Suprapubic skin (tissue), 4 donors: ENCODE measurements at regions not wholly inside any gene's neighbourhood (a gene's known extent, or its start where the extent isn't known, plus 50 kb on each side); places are given as distances from the start of the nearest gene placed in this dataset.

Source experiments
- DNase-seq, 2 donors: peaks; one replicate each; pipeline ENCODE4 v3.0.0-alpha.2; 2019; ENCODE audit warnings: low spot score in 2 of 2
- H3K27ac ChIP-seq: fragments of 200-600 bp; sonication (generic); one replicate; pipeline ENCODE4 v1.5.1; 2019
- H3K27me3 ChIP-seq: fragments of 200-600 bp; sonication (generic); one replicate; pipeline ENCODE4 v1.5.1; 2019
- H3K36me3 ChIP-seq: fragments of 200-600 bp; sonication (generic); one replicate; pipeline ENCODE4 v1.5.1; 2019
- H3K4me1 ChIP-seq: fragments of 200-600 bp; sonication (generic); one replicate; pipeline ENCODE4 v1.5.1; 2019
- H3K4me3 ChIP-seq: fragments of 200-600 bp; sonication (generic); one replicate; pipeline ENCODE4 v1.5.1; 2019; ENCODE audit warnings: mild to moderate bottlenecking
- H3K9me3 ChIP-seq: fragments of 200-600 bp; sonication (generic); one replicate; pipeline ENCODE4 v1.5.1; 2019
- EP300 ChIP-seq: sonication (generic); formaldehyde crosslinking; IDR thresholded peaks from one replicate; pipeline ENCODE4 v1.6.1; 2017; ENCODE audit warnings: antibody characterized with exemption
- POLR2A ChIP-seq, 2 donors: fragments of 450-650 bp; IDR thresholded peaks; one replicate each; pipeline ENCODE4 v1.6.1; 2017; ENCODE audit warnings: antibody characterized with exemption in 2 of 2, mild to moderate bottlenecking in 2 of 2, moderate library complexity in 2 of 2
- POLR2AphosphoS5 ChIP-seq, 3 donors: sonication (generic); formaldehyde crosslinking; IDR thresholded peaks; one replicate each; pipeline ENCODE4 v1.6.1; 2017; ENCODE audit warnings: antibody characterized with exemption in 3 of 3
- WGBS: methylation state at CpG from one replicate; pipeline ENCODE4 v1.1.5; 2018; 5-methylcytosine and 5-hydroxymethylcytosine counted together
- TF ChIP-seq, protein P1 (sequence below), 2 donors: fragments of 200-600 bp in 1 of 2; fragments of 450-650 bp in 1 of 2; sonication (generic) in 1 of 2; IDR thresholded peaks; one replicate each; pipeline ENCODE4 v1.5.1; 2016 to 2019; ENCODE audit warnings: antibody characterized with exemption in 2 of 2, mild to moderate bottlenecking in 1 of 2, moderate library complexity in 1 of 2

DNA sequence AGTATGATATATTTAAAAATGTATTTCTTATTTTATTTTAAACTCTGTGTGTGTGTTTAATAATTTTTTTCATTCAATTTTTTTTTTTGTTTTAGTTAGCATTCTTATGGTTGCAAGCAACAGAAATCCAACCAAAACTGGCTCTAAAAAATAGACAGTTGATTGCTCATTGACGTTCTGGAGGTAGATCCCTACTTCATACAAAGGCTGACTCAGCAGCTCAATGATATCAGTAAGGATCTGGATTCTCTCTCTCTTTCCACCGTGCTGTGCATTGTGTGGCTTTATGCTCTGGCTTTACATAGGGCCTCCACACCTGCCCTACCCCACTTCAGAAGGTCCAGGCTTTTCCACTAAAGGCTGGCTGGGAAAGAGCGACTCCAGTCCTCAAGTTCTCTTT is 117.8 kb downstream of the UCHL1 start:
- TF ChIP-seq POLR2AphosphoS5 (IDR thresholded peaks at IDR 0.05) (no peak), POLR2A (IDR thresholded peaks at IDR 0.05) (no peak), EP300 (no peak)
- TF ChIP-seq, protein P1, sequence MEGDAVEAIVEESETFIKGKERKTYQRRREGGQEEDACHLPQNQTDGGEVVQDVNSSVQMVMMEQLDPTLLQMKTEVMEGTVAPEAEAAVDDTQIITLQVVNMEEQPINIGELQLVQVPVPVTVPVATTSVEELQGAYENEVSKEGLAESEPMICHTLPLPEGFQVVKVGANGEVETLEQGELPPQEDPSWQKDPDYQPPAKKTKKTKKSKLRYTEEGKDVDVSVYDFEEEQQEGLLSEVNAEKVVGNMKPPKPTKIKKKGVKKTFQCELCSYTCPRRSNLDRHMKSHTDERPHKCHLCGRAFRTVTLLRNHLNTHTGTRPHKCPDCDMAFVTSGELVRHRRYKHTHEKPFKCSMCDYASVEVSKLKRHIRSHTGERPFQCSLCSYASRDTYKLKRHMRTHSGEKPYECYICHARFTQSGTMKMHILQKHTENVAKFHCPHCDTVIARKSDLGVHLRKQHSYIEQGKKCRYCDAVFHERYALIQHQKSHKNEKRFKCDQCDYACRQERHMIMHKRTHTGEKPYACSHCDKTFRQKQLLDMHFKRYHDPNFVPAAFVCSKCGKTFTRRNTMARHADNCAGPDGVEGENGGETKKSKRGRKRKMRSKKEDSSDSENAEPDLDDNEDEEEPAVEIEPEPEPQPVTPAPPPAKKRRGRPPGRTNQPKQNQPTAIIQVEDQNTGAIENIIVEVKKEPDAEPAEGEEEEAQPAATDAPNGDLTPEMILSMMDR (IDR thresholded peaks at IDR 0.05) = no peak
- WGBS = 35% methylated on average over 3 of the region's 3 CpGs
- Histone ChIP-seq H3K27ac (no peak overlapping the region), H3K36me3 (no peaks in the 10 kb centered on the region), H3K4me3 (no peak overlapping the region), H3K4me1 (peaks cover 21% of the 10 kb centered on the region), H3K9me3 (no peaks in the 10 kb centered on the region), H3K27me3 (no peaks in the 10 kb centered on the region)
- DNase-seq = no peak

DNA sequence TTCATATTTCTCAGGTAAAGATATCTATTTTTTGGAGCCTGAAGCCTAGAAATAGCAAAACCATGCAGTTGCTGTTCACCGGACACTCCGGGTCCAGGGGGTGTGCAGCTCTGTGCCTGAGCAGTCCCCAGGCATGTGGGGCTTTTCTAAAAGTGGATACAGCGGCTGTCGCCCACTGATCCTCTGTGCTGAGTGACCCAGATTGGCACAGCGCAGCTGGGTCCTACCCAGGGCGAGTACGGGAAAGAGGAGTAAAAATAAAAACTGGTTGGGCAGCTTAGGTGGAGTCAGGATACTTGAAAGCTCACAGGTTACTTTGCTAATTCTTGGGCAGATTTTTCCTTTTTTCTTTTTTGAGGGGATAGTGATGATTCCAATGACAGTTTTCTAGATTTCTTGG is 118.8 kb downstream of the UCHL1 start:
- TF ChIP-seq, protein P1 (IDR thresholded peaks at IDR 0.05) = no peak
- TF ChIP-seq EP300 (no peak), POLR2AphosphoS5 (IDR thresholded peaks at IDR 0.05) (no peak), POLR2A (IDR thresholded peaks at IDR 0.05) (no peak)
- peaks cover 20% of the 10 kb centered on the region for H3K4me1 ChIP-seq

DNA sequence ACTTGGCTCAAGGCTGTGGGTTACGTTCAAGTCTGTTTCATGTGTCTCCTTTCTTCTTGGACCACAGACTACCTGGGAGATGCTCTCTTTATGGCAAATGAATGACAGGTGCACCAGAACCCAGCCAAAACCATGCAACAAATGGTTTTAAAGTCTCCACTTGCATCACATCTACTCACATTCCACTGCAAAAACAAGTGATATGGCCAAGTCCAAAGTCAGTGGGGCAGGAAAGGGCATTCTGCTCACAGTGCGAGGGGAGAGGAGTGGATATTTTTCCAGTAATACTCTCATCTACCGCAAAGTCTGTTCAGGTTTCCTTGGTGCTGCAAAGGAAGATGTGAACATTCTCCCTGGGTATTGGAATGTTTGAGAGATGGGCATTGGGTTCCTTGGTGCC is 120.5 kb downstream of the UCHL1 start:
- no peak overlapping the region for H3K4me3 ChIP-seq
- no peaks in the 10 kb centered on the region for H3K36me3 ChIP-seq
- TF ChIP-seq POLR2A (IDR thresholded peaks at IDR 0.05) = no peak
- TF ChIP-seq POLR2AphosphoS5 (IDR thresholded peaks at IDR 0.05) = no peak
- TF ChIP-seq EP300 = no peak
- TF ChIP-seq, protein P1 (IDR thresholded peaks at IDR 0.05) = no peak
- H3K9me3 ChIP-seq = no peaks in the 10 kb centered on the region
- 95% methylated on average over 3 of the region's 3 CpGs for WGBS
- peaks cover 23% of the 10 kb centered on the region for H3K4me1 ChIP-seq
- no peak overlapping the region for H3K27ac ChIP-seq
- DNase-seq = no peak
- no peaks in the 10 kb centered on the region for H3K27me3 ChIP-seq

More for the DNA sequence above, 118.8 kb downstream of the UCHL1 start:
- DNase-seq = no peak
- Histone ChIP-seq H3K36me3 (no peaks in the 10 kb centered on the region), H3K27me3 (no peaks in the 10 kb centered on the region), H3K27ac (no peak overlapping the region), H3K4me3 (no peak overlapping the region), H3K9me3 (no peaks in the 10 kb centered on the region)
- WGBS = 53% methylated on average over 7 of the region's 7 CpGs

DNA sequence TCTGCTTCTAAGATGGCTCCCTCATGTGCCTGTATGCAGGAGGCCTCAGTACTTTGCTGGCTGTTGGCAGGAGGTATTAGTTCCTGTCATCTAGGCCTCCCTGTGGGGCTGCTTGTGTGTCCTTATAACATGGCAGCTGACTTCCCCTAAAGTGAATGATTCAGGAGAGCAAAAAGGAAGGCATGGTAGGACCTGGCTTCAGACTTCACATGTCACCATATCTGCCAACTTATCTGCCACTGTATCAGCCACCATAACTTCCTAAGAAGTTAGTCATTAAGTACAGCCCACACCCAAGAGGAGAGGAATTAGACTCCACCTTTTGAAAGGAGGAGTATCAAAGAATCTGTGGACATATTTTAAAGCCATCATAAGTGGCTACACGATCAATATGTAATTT is 122.5 kb downstream of the UCHL1 start:
- Histone ChIP-seq H3K27ac (no peak overlapping the region), H3K4me1 (peaks cover 23% of the 10 kb centered on the region), H3K36me3 (no peaks in the 10 kb centered on the region), H3K27me3 (no peaks in the 10 kb centered on the region), H3K9me3 (no peaks in the 10 kb centered on the region), H3K4me3 (no peak overlapping the region)
- WGBS = 94% methylated on average over 1 of the region's 1 CpG
- TF ChIP-seq, protein P1 (IDR thresholded peaks at IDR 0.05) = no peak
- TF ChIP-seq POLR2AphosphoS5 (IDR thresholded peaks at IDR 0.05) = no peak
- no peak for TF ChIP-seq POLR2A (IDR thresholded peaks at IDR 0.05)
- TF ChIP-seq EP300 = no peak
- DNase-seq = no peak

- H3K4me1 ChIP-seq = peaks cover 20% of the 10 kb centered on the region
- 62% methylated on average over 1 of the region's 1 CpG for WGBS
- no peak for DNase-seq
- H3K27ac ChIP-seq = no peak overlapping the region
- no peaks in the 10 kb centered on the region for H3K9me3 ChIP-seq
- TF ChIP-seq, protein P1 (IDR thresholded peaks at IDR 0.05) = no peak
- TF ChIP-seq POLR2A (IDR thresholded peaks at IDR 0.05) (no peak), POLR2AphosphoS5 (IDR thresholded peaks at IDR 0.05) (no peak), EP300 (no peak)
- no peaks in the 10 kb centered on the region for H3K27me3 ChIP-seq
- no peaks in the 10 kb centered on the region for H3K36me3 ChIP-seq
- no peak overlapping the region for H3K4me3 ChIP-seq
These were observed 123.9 kb downstream of the UCHL1 start for GRCh38 chr4:41380511-41381157.
